Stimulated activated CD4-positive, alpha-beta T cell treated with anti-CD3 and anti-CD28 coated beads, Interleukin-4, amount 100 ng/mL, for 1 hour (primary cell): ENCODE measurements at regions not wholly inside any gene's neighbourhood (a gene's known extent, or its start where the extent isn't known, plus 50 kb on each side); places are given as distances from the start of the nearest gene placed in this dataset.
"Not testable (repeated sequence)": the region's sequence is repeated elsewhere in the genome, so short reads cannot be mapped to it uniquely, and the experiment has no call there.

ENCODE experiments used
- DNase-seq: peaks from one replicate; pipeline ENCODE4 v3.0.0-alpha.2; 2020

GRCh38 chr5:39717176-39717897 lies 292.6 kb upstream of the DAB2 start:
- DNase-seq: no peak

GRCh38 chr5:39716532-39717028 lies 291.8 kb upstream of the DAB2 start:
- peak; percentile 30 for DNase-seq

GRCh38 chr5:39714036-39714698 lies 289.4 kb upstream of the DAB2 start:
- DNase-seq: peak; percentile 9

GRCh38 chr5:39713250-39713916 lies 288.6 kb upstream of the DAB2 start:
- DNase-seq: no peak

- DNase-seq: no peak
These were observed 287.8 kb upstream of the DAB2 start for GRCh38 chr5:39712316-39713249.

- DNase-seq: no peak
These were observed 287.0 kb upstream of the DAB2 start for GRCh38 chr5:39711821-39712220.

GRCh38 chr5:39709032-39709431 lies 284.3 kb upstream of the DAB2 start:
- DNase-seq: no peak

- DNase-seq: no peak
These were observed 278.1 kb upstream of the DAB2 start for GRCh38 chr5:39702928-39703327.

- DNase-seq: no peak
These were observed 275.7 kb upstream of the DAB2 start for GRCh38 chr5:39700523-39700922.

GRCh38 chr5:39698838-39699560 lies 274.2 kb upstream of the DAB2 start:
- DNase-seq: no peak

- DNase-seq: no peak
These were observed 273.1 kb upstream of the DAB2 start for GRCh38 chr5:39697881-39698280.

- DNase-seq: no peak
These were observed 272.1 kb upstream of the DAB2 start for GRCh38 chr5:39696672-39697398.

- no peak for DNase-seq
These were observed 267.2 kb upstream of the DAB2 start for GRCh38 chr5:39691993-39692392.

- no peak for DNase-seq
These were observed 266.4 kb upstream of the DAB2 start for GRCh38 chr5:39691136-39691535.

- no peak for DNase-seq
These were observed 265.1 kb upstream of the DAB2 start for GRCh38 chr5:39689919-39690318.

GRCh38 chr5:39687924-39688323 lies 263.1 kb upstream of the DAB2 start:
- not testable (repeated sequence) for DNase-seq

GRCh38 chr5:39680213-39680612 lies 255.4 kb upstream of the DAB2 start:
- no peak for DNase-seq

- DNase-seq: no peak
These were observed 253.8 kb upstream of the DAB2 start for GRCh38 chr5:39678534-39678933.

GRCh38 chr5:39675676-39676075 lies 250.9 kb upstream of the DAB2 start:
- no peak for DNase-seq

GRCh38 chr5:39674209-39675082 lies 249.7 kb upstream of the DAB2 start:
- no peak for DNase-seq
